Panc1 (cell line): ENCODE measurements at regions not wholly inside any gene's neighbourhood (a gene's known extent, or its start where the extent isn't known, plus 50 kb on each side); places are given as distances from the start of the nearest gene placed in this dataset.

Experiments
- CTCF ChIP-seq: fragments of 450-650 bp; IDR thresholded peaks from 2 replicates; pipeline ENCODE4 v1.5.1; 2017; ENCODE audit warnings: mild to moderate bottlenecking
- POLR2AphosphoS5 ChIP-seq: IDR thresholded peaks from 2 replicates; pipeline ENCODE4 v1.6.1; 2012; ENCODE audit warnings: mild to moderate bottlenecking, low read depth, low read length, moderate library complexity
- REST ChIP-seq, 2 experiments: IDR thresholded peaks; 2 replicates each; pipeline ENCODE4 v1.6.1; 2011 to 2012; ENCODE audit warnings: low read depth in 2 of 2, control low read depth in 1 of 2, low read length in 1 of 2, mild to moderate bottlenecking in 1 of 2, moderate library complexity in 1 of 2; ENCODE audit not compliant: insufficient read depth in 1 of 2
- TCF7L2 ChIP-seq: IDR thresholded peaks from 2 replicates; pipeline ENCODE4 v1.6.1; 2011; ENCODE audit warnings: mild to moderate bottlenecking, low read depth, low read length, inconsistent platforms

- no peak for TF ChIP-seq REST (IDR thresholded peaks at IDR 0.05; ENCODE audit: insufficient read depth in 1 of 2, low read depth in 2 of 2, low read length in 1 of 2)
- no peak for TF ChIP-seq CTCF
- TF ChIP-seq POLR2AphosphoS5, result no peak
- TF ChIP-seq TCF7L2, result no peak
Measured at GRCh38 chr12:131260251-131260905, 306.7 kb downstream of the ADGRD1 start.
